HG03520 (cell line): ENCODE measurements at regions not wholly inside any gene's neighbourhood (a gene's known extent, or its start where the extent isn't known, plus 50 kb on each side); places are given as distances from the start of the nearest gene placed in this dataset.

Experiments
- ATAC-seq: cut with Tn5 transposase; IDR thresholded peaks from one replicate; pipeline ENCODE4 v1.9.1; 2021; ENCODE audit warnings: mild to moderate bottlenecking, moderate library complexity; ENCODE audit not compliant: unreplicated experiment

- ATAC-seq = no peak
Measured at GRCh38 chr1:106681939-106682522, 374.4 kb upstream of the PRMT6 start.

DNA sequence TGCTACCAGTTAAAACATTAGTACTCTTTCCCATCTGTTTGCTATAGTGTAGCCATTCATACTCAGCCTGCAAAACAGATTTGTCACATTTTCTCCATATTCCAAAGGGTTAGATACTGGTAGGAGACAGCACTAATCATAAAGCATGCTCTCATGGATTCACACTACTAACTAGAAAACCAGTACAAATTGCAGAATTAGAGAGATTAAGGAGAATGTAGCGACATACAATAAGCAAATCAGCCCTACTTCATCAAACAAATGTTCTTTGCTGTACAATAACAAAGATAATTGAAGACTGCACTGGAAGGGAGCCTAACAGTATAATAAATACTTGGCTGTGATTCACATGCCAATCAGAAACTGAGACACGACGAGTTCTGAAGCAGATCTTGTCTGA, 368.0 kb upstream of the PRMT6 start:
- no peak for ATAC-seq

DNA sequence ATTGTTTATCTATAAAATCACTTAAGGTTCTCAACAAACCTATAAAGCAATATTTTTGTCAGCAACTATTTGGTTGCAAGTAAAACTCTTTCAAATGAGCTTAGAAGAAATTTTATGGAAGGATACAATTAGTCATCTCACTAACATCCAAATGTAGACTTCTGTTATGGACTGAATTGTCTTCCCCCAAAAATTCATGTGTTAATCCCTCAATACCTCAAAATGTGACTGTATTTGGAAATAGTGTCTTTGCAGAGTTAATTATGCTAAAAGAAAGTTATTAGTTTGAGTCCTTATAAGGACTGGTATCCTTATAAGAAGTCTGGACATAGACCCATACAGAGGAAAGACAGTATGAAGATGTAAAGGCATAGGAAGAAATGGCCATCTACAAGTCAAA, 357.8 kb upstream of the PRMT6 start:
- no peak for ATAC-seq

DNA sequence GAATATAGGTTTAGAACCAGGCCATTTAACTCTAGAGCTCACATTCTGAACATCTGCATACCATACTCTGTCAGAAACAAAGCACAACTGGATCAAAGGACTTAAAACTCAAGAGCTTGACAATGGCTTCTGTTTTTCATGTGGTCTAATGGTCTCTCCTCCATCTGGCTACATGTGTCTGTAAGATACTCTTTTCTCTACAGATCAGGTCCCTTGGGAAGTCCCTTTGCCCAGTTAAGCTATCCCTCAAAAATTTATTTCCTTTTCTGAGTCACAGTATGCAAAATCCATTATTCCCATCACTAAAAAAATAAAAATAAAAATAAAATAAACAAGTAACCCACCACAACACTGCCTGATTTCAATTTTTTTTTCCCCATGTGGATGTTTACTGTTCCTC, 357.0 kb upstream of the PRMT6 start:
- ATAC-seq = no peak

DNA sequence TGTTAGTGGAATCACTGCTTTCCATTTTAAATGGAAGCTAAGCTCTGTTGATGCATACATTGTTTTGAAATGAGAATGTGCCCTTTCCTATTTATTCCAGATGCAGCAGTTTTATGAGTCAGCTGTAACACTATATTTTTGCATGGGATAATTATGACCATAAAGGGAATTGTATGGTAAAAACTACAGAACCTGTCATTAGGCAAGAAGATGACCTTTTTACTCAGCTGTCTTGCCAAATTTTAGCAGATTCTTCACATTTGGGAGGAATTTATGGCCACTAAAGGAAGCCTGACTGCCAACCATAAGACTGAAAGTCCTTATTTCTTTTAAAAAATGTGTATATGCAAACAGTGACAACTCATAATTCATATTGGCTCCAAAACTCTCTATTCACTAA, 356.3 kb upstream of the PRMT6 start:
- ATAC-seq = no peak

GRCh38 chr1:106705971-106706370, 350.5 kb upstream of the PRMT6 start:
- no peak for ATAC-seq

DNA sequence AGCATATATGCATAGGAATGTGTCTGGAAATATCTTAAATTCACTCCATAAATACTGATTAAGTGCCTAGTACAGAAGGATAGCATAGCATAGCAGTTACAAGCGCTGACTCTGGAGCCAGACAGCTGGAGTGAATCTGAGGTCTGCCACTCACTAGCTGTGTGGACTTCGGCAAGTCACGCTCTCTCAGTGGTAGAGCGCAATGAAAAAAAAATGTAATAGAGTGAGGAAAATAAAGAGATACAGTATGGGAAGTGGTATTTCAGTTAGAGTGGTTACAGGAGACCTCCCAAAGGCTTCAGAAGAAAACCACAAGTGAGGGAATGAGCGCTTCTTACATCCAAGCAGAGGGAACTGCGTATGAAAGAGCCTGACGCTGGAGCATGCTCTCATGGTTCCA, 338.9 kb upstream of the PRMT6 start:
- no peak for ATAC-seq

- no peak for ATAC-seq
Measured at GRCh38 chr1:106721790-106722189, 334.7 kb upstream of the PRMT6 start.

DNA sequence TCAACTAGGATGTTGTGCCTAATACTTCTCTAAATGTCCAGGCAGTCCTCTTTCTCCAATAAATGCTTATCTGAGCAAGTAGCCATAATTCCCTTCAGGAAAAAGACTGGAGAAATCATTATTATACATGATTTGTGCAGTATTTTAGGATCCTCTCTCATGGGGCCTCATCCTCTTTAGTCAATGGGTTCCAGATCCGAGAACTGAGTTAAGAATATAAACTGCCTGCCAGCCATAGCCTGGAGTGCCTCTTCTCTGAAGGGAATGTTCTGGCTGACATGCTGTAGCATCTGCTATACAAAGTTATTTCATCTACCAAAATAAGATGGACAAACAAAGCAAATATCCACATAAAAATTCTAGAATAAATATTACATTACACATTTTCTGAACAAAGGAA, 334.0 kb upstream of the PRMT6 start:
- no peak for ATAC-seq

DNA sequence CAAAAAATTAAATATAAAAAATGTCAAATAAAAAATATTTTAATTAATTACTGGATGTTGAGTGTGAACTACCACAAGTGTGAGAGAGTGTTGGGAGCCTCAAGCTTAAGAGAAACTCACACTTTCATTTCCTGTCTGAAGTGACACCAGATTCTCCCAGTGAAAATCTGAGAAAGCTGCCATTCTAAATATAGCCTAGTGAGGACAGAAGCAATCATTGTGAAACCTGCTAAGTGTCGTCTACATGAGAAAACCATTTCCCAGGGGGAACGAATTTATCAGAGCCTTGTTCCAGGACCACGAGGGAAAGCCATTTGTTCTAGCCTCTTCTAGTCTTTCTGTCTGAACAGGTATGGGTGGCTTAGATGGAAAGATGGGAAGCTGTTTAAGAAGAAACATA, 329.3 kb upstream of the PRMT6 start:
- peak; percentile 88 for ATAC-seq

- ATAC-seq = no peak
Measured at GRCh38 chr1:106746448-106747085, 309.9 kb upstream of the PRMT6 start.

DNA sequence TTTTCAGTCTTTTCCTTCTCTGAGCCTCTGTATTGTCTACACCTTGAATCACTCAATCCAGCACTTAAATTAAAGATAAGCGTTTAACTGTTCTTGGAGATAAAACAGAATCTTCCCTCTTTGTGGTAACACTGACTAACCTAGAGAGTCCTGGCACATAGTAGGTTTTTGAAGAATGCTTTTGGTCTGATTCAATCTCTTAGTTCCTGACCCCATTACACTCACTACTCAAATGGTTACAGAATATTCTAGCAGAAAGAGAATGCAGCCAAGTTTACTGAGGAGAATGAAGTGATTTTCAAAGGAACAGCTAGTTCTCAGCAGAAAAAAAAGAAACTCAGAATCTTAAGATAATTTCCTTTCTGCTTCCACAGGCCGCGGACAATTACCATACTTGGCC, 309.2 kb upstream of the PRMT6 start:
- ATAC-seq = no peak

- no peak for ATAC-seq
Measured at GRCh38 chr1:106747791-106748190, 308.7 kb upstream of the PRMT6 start.

DNA sequence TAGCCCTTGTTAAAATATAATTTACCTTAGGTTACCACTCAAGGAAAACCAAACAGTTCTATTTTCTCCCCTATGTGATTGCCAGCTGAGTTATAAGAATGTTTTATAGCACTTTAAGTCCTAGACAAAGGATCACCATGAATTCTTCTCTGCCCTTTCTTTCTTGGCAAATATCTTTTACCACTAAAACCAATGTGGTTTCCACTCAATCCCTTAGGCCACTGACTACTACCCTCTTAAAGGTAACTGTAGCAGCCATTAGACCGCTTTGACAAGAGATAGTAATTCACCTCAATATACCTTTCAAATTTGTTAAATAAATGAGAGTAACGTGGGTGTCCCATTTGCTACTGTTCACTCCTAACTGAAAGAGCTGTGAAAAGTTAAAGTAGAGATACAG, 307.9 kb upstream of the PRMT6 start:
- no peak for ATAC-seq

DNA sequence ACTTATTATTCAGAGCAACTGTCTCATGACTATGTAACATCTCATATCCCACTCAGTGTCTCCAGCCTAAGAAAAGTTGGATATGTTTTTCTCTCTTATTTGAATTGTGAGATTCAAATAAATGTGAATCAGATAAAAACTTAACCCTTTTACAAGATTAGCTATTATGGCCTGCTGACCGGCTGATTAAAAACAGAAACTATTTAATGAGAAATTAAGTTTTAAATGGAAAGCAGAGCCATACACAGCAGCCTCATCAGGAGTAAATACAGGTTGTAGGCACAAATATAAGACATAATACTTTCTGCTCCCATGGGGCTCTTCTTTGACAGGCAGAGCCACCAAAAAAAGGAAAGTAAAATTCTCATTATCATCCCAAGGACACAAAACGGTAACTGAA, 307.0 kb upstream of the PRMT6 start:
- ATAC-seq = no peak

GRCh38 chr1:106749906-106750305, 306.6 kb upstream of the PRMT6 start:
- ATAC-seq = no peak

DNA sequence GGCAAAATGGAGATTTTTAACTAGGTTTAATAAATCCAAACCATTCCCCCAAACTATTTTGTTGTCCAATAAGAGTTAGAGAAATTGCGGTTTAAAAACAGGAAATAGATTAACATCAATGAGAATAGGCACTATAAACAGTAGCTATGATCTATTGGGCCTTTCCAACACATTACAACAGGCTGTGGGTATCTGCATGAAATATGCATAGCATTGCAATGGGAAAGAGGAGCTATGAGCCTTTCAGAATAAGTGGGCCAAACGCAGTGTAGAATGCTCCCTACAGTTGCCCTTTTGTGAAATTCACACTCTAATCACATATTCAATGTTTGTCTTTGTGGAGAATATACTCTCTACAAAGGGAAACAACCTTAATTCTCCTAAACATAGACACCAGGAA, 305.5 kb upstream of the PRMT6 start:
- no peak for ATAC-seq

DNA sequence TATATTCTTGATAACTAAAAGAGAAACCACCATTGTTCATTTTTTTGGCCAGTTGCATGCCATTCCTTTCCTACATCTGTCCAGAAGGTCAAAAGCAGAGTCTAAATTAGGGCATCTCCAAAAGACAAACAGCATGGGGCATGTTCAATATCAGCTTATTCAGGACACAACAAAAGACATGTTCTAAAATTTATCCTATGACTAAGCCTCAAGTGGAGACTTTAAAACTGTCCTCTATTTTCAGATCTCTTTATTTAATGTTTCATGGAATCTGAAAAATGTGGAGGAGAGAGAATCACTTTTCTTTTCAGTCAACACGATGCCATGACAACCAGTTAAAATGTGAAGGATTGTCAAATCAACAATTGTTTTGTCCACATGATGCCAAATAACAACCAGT, 303.4 kb upstream of the PRMT6 start:
- no peak for ATAC-seq

- ATAC-seq = no peak
Measured at GRCh38 chr1:106754957-106755356, 301.5 kb upstream of the PRMT6 start.

DNA sequence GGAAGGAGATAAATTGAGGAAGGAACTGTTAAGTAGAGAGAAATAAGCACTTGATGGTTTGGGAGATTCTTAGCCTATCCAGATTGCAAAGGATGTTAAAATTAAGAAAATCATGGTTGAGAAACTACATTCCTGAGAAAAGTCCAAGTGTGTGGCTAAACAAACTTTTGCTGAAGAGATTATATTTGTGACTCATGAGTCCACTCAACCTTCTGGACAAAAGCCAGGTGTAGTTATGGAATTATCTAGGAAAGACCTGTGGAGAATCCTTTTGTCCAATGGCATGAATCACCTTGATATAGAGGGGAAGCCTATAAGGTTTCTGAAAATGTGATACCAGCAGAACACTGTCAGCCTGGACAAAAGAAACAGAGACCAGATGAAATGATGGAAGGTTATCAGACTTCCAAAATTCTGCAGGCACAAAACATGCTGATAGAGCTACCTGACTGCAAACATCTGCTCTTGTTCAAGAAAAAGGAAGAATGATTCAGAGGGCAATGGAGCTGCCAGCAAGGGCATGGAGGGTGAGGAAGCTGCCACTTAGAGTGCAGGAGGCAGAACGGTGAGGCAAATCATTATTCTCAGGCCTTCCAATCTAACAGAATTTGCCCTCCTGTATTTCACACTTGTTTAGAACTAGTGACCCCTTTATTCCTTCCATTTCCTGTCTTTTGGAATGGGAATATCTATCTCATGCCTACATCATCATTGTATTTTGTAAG, 300.6 kb upstream of the PRMT6 start:
- no peak for ATAC-seq

- ATAC-seq = no peak
Measured at GRCh38 chr1:106756752-106757151, 299.7 kb upstream of the PRMT6 start.

DNA sequence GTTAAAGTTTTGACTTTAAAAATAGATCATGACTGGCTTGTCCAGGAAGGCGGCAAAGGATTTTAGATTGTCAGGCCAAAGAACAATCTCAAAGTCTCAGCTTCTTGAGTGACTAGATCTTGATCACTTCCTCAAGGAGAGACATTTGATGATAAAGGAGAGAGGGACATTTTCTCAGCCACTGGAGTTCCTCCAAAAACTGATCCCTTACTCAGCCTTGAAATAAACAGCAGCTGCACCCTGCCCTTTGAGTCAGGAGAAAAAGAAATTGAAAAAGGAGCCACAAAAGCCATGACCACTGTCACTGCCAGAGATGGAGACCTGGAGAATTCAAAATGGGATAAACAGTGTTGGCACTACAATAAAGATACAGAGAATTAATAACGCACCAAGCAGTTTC, 288.4 kb upstream of the PRMT6 start:
- no peak for ATAC-seq

GRCh38 chr1:106768501-106768900, 288.0 kb upstream of the PRMT6 start:
- no peak for ATAC-seq
